Ishikawa (cell line): ENCODE measurements at regions not wholly inside any gene's neighbourhood (a gene's known extent, or its start where the extent isn't known, plus 50 kb on each side); places are given as distances from the start of the nearest gene placed in this dataset.

Experiments
- CEBPB ChIP-seq: IDR thresholded peaks from 2 replicates; pipeline ENCODE4 v1.6.1; 2012
- CREB1 ChIP-seq: IDR thresholded peaks from 2 replicates; pipeline ENCODE4 v1.6.1; 2012; ENCODE audit warnings: low read depth
- EGR1 ChIP-seq: IDR thresholded peaks from 2 replicates; pipeline ENCODE4 v1.6.1; 2012
- EP300 ChIP-seq: IDR thresholded peaks from 2 replicates; pipeline ENCODE4 v1.6.1; 2012; ENCODE audit warnings: borderline replicate concordance
- FOXM1 ChIP-seq: IDR thresholded peaks from 2 replicates; pipeline ENCODE4 v1.6.1; 2012; ENCODE audit warnings: low read depth, borderline replicate concordance
- NFIC ChIP-seq: IDR thresholded peaks from 2 replicates; pipeline ENCODE4 v1.6.1; 2012
- RAD21 ChIP-seq: IDR thresholded peaks from 2 replicates; pipeline ENCODE4 v1.6.1; 2012; ENCODE audit warnings: low read depth
- REST ChIP-seq: IDR thresholded peaks from 2 replicates; pipeline ENCODE4 v1.6.1; 2012; ENCODE audit warnings: low read depth, mild to moderate bottlenecking
- TAF1 ChIP-seq: IDR thresholded peaks from 2 replicates; pipeline ENCODE4 v1.6.1; 2012; ENCODE audit warnings: low read depth, mild to moderate bottlenecking
- TCF12 ChIP-seq: IDR thresholded peaks from 2 replicates; pipeline ENCODE4 v1.6.1; 2012; ENCODE audit warnings: low read depth
- TEAD4 ChIP-seq: IDR thresholded peaks from 2 replicates; pipeline ENCODE4 v1.6.1; 2012
- YY1 ChIP-seq: IDR thresholded peaks from 2 replicates; pipeline ENCODE4 v1.6.1; 2012; ENCODE audit warnings: low read depth
- ZBTB7A ChIP-seq: IDR thresholded peaks from 2 replicates; pipeline ENCODE4 v1.6.1; 2012; ENCODE audit warnings: low read depth
- TF ChIP-seq, protein P1 (sequence below): IDR thresholded peaks from 2 replicates; pipeline ENCODE4 v1.6.1; 2012
- TF ChIP-seq, protein P2 (sequence below): IDR thresholded peaks from 2 replicates; pipeline ENCODE4 v1.6.1; 2012

DNA sequence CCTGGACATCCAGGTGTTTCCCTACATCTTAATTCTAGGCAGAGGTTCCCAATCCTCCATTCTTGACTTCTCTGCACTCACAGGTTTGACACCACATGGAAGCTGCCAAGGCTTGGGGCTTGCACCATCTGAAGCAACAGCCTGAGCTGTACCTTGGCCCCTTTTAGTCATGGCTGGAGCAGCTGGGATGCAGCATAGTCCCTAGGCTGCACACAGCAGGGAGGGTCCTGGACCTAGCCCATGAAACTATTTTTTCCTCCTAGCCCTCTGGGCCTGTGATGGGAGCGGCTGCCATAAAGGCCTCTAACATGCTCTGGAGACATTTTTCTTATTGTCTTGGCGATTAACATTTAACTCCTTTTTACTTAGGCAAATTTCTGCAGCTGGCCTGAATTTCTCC is 417.2 kb upstream of the FLRT2 start:
- TF ChIP-seq RAD21 (no peak), CEBPB (no peak), TEAD4 (no peak), YY1 (no peak), EGR1 (no peak), NFIC (no peak), ZBTB7A (no peak), TAF1 (no peak), CREB1 (no peak), TCF12 (no peak), FOXM1 (no peak), REST (no peak)
- TF ChIP-seq, protein P1, sequence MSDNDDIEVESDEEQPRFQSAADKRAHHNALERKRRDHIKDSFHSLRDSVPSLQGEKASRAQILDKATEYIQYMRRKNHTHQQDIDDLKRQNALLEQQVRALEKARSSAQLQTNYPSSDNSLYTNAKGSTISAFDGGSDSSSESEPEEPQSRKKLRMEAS, result no peak
- TF ChIP-seq, protein P2, sequence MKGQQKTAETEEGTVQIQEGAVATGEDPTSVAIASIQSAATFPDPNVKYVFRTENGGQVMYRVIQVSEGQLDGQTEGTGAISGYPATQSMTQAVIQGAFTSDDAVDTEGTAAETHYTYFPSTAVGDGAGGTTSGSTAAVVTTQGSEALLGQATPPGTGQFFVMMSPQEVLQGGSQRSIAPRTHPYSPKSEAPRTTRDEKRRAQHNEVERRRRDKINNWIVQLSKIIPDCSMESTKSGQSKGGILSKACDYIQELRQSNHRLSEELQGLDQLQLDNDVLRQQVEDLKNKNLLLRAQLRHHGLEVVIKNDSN, result no peak

DNA sequence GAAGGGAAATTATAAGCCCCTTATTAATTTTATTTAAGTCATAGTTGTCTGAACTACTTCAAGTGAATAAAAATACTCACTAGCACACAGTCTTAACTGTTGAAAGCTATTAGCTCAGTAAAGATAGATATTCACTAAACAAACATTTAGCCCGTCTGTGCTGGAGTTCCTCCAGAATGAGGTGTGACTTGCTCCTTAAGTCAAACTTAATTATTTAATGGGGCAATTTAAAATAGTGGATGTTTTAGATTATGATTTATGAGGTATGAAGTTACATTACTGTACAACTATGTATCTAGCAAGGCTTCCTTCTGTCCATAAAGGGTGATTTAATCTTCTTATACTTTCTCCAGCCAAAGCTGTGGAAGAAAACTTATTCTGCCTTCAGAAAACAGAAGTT is 414.0 kb upstream of the FLRT2 start:
- no peak for TF ChIP-seq REST
- TF ChIP-seq, protein P2, result no peak
- TF ChIP-seq, protein P1, result no peak
- TF ChIP-seq TEAD4, result no peak
- TF ChIP-seq FOXM1, result no peak
- no peak for TF ChIP-seq EGR1
- TF ChIP-seq EP300, result no peak
- no peak for TF ChIP-seq CREB1
- no peak for TF ChIP-seq TAF1
- no peak for TF ChIP-seq NFIC
- no peak for TF ChIP-seq RAD21
- no peak for TF ChIP-seq CEBPB
- no peak for TF ChIP-seq TCF12
- TF ChIP-seq YY1, result no peak
- TF ChIP-seq ZBTB7A, result no peak

- no peak for TF ChIP-seq EP300
- TF ChIP-seq REST, result no peak
- no peak for TF ChIP-seq YY1
- TF ChIP-seq TEAD4, result no peak
- no peak for TF ChIP-seq FOXM1
- TF ChIP-seq EGR1, result no peak
- TF ChIP-seq CREB1, result no peak
- no peak for TF ChIP-seq NFIC
- TF ChIP-seq, protein P2, result no peak
- no peak for TF ChIP-seq RAD21
- TF ChIP-seq, protein P1, result no peak
- TF ChIP-seq CEBPB, result no peak
- no peak for TF ChIP-seq ZBTB7A
- no peak for TF ChIP-seq TCF12
- TF ChIP-seq TAF1, result no peak
These were observed 411.7 kb upstream of the FLRT2 start for GRCh38 chr14:85118274-85118673.

GRCh38 chr14:85122690-85123089 is 407.3 kb upstream of the FLRT2 start:
- TF ChIP-seq TCF12 (no peak), NFIC (no peak), TEAD4 (no peak), ZBTB7A (no peak), YY1 (no peak), EGR1 (no peak), TAF1 (no peak), CEBPB (no peak), RAD21 (no peak)
- TF ChIP-seq, protein P1, result no peak
